Activated CD4-positive, alpha-beta memory T cell treated with anti-CD3 and anti-CD28 coated beads, Interleukin-2, amount 10 ng/mL, durations not matched to agents 7 days and 5 days (primary cell): ENCODE measurements at regions not wholly inside any gene's neighbourhood (a gene's known extent, or its start where the extent isn't known, plus 50 kb on each side); places are given as distances from the start of the nearest gene placed in this dataset.

Experiments used
- CTCF ChIA-PET: fragments of 350-600 bp; sonication (Branson Sonifier 250); formaldehyde crosslinking; loops from one replicate; lab custom pipeline; 2021; ENCODE audit warnings: antibody characterized with exemption, inconsistent platforms; lab: Charles Lee
- POLR2A ChIA-PET: fragments of 350-600 bp; sonication (Branson Sonifier 250); formaldehyde crosslinking; loops from one replicate; lab custom pipeline; 2021; ENCODE audit warnings: antibody characterized with exemption; lab: Charles Lee
- DNase-seq: peaks from one replicate; pipeline ENCODE4 v3.0.0-alpha.2; 2020
- H3K27ac Mint-ChIP-seq: one replicate; pipeline ENCODE4 v1.8.0; 2021; ENCODE audit warnings: mild to moderate bottlenecking, mixed read lengths
- H3K27me3 Mint-ChIP-seq: one replicate; pipeline ENCODE4 v1.8.0; 2021; ENCODE audit warnings: mixed read lengths
- H3K36me3 Mint-ChIP-seq: one replicate; pipeline ENCODE4 v1.8.0; 2021; ENCODE audit warnings: low read depth, mixed read lengths
- H3K4me1 Mint-ChIP-seq: one replicate; pipeline ENCODE4 v1.8.0; 2021; ENCODE audit warnings: mixed read lengths
- H3K4me3 Mint-ChIP-seq: one replicate; pipeline ENCODE4 v1.8.0; 2021; ENCODE audit warnings: mild to moderate bottlenecking, mixed read lengths
- H3K9me3 Mint-ChIP-seq: one replicate; pipeline ENCODE4 v1.8.0; 2021; ENCODE audit warnings: mixed read lengths

- Mint-ChIP-seq H3K27ac (no peak overlapping the region), H3K27me3 (no peaks in the 10 kb centered on the region), H3K9me3 (no peaks in the 10 kb centered on the region), H3K4me1 (no peaks in the 10 kb centered on the region), H3K4me3 (no peak overlapping the region), H3K36me3 (no peaks in the 10 kb centered on the region)
- no peak for DNase-seq
- ChIA-PET CTCF (no interaction called here), POLR2A (no interaction called here)
Measured at GRCh38 chr1:56396581-56396980, 182.8 kb downstream of the PLPP3 start.

DNA sequence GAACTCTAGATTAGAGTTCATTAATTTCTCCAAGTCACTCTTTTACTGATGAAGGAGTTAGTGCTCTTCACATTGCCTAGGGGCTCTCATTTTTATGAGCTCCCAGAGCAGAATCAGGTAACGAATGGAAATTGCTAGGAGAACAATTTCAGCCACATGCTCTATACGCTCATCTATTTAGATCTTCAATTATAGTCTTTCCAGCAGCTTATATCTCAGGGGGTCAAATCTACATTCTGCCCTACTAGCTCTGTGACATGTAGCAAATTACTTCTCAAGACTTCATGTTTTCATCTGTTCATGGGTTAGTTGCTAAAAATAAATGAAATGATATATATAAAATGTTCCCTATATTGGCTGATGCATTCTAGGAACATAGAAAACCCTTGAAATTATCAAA, 183.6 kb downstream of the PLPP3 start:
- Mint-ChIP-seq H3K27ac (no peak overlapping the region), H3K27me3 (no peaks in the 10 kb centered on the region), H3K4me1 (no peaks in the 10 kb centered on the region), H3K4me3 (no peak overlapping the region), H3K36me3 (no peaks in the 10 kb centered on the region), H3K9me3 (no peaks in the 10 kb centered on the region)
- ChIA-PET POLR2A (no interaction called here), CTCF (no interaction called here)
- no peak for DNase-seq

- H3K27ac Mint-ChIP-seq: no peak overlapping the region
- no peaks in the 10 kb centered on the region for H3K36me3 Mint-ChIP-seq
- no peak overlapping the region for H3K4me3 Mint-ChIP-seq
- H3K9me3 Mint-ChIP-seq: no peaks in the 10 kb centered on the region
- ChIA-PET POLR2A (no interaction called here), CTCF (no interaction called here)
- no peaks in the 10 kb centered on the region for H3K4me1 Mint-ChIP-seq
- no peaks in the 10 kb centered on the region for H3K27me3 Mint-ChIP-seq
- no peak for DNase-seq
Measured at GRCh38 chr1:56394298-56394697, 185.1 kb downstream of the PLPP3 start.

DNA sequence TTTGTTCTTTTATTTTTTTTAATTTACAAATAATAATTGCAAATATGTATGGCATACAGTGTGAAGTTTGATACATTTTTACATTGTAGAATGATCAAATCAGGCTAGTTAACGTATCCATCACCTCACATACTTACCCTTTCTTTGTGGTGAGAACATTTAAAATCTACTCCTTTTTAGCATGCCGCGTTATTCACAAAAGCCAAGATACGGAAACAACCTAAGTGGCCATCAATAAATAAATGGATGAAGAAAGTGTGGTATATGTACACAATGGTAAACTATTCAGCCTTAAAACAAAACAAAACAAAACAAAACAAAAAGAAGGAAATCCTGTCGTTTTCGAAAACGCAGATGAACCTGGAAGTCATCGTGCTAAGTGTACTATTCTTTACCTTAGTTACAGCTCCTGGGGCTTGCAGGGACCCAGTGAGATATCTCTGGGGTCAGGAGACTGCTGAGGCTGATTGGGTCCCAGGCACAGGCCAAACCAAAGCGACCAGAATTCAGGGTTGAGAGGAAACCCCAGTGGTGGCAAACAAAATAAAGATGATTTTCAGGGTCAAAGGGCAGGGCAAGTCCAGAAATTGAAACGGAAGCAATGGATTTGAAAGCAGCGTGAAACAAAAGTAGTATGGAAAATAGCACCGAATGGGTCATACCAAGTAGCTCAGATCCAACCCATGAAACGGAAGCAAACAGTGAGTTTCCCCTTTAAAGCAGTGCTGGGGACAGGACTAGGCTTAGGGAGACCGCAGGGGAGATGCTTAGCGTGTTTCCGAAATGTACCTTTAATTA, 188.2 kb downstream of the PLPP3 start:
- DNase-seq: no peak
- H3K36me3 Mint-ChIP-seq: no peaks in the 10 kb centered on the region
- H3K27me3 Mint-ChIP-seq: no peaks in the 10 kb centered on the region
- no peak overlapping the region for H3K4me3 Mint-ChIP-seq
- no peaks in the 10 kb centered on the region for H3K9me3 Mint-ChIP-seq
- H3K4me1 Mint-ChIP-seq: no peaks in the 10 kb centered on the region
- CTCF ChIA-PET: no interaction called here
- POLR2A ChIA-PET: no interaction called here
- no peak overlapping the region for H3K27ac Mint-ChIP-seq

DNA sequence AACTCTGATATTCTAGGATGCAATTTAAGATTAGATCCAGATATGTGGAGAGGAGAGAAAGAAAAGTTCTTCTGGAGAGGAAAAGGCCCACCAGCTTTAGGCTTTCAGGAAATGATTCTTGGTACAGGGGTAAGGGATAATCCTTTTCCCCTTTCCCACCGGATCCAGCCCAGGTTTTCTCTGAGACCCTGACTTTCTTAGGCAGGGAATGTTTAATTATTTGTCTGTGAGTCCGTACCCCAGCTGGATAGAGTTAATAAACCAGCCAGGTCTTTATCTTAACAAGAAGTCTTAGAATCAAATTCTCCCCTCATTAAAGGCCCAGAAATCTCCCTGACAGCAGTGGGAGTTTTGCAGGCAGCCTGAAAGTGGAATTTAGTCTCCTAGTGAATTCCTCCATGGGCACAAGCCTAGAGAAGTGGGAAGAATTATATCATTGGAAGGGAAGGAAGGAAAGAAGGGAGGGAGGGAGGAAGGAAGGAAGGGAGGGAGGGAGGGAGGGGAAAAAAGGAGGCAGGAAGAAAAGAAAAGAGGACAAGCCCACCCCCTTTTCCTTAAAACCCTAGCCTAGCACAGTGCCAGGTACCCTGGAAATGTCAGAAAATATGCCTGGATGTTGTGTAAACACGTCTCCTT, 189.0 kb downstream of the PLPP3 start:
- no peaks in the 10 kb centered on the region for H3K36me3 Mint-ChIP-seq
- ChIA-PET CTCF (no interaction called here), POLR2A (no interaction called here)
- DNase-seq: no peak
- no peaks in the 10 kb centered on the region for H3K9me3 Mint-ChIP-seq
- H3K4me3 Mint-ChIP-seq: no peak overlapping the region
- no peaks in the 10 kb centered on the region for H3K27me3 Mint-ChIP-seq
- H3K27ac Mint-ChIP-seq: no peak overlapping the region
- H3K4me1 Mint-ChIP-seq: no peaks in the 10 kb centered on the region

DNA sequence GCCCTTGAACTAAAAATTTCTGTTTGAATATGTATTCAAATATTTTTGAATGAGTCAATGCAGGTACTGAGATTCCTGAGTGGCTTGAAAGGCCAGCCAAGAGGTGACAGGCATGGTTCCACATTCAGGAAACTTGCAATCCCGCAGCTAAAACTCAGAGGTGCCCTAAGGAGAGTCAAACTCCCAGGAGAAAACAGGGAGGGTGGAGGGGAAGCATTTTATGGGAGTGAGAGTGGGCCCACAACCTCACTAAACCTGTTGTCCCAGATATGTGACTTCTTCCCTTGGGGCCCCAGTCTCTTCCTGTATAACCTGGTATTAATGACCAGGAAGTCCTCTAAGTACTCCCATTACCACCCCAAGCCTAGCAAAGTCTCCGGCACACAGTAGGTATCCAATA, 189.6 kb downstream of the PLPP3 start:
- H3K4me3 Mint-ChIP-seq: no peak overlapping the region
- no peaks in the 10 kb centered on the region for H3K27me3 Mint-ChIP-seq
- no peaks in the 10 kb centered on the region for H3K4me1 Mint-ChIP-seq
- POLR2A ChIA-PET: no interaction called here
- no peaks in the 10 kb centered on the region for H3K36me3 Mint-ChIP-seq
- no peaks in the 10 kb centered on the region for H3K9me3 Mint-ChIP-seq
- no peak for DNase-seq
- CTCF ChIA-PET: no interaction called here
- H3K27ac Mint-ChIP-seq: no peak overlapping the region

GRCh38 chr1:56387071-56387740, 192.2 kb downstream of the PLPP3 start:
- no peaks in the 10 kb centered on the region for H3K9me3 Mint-ChIP-seq
- no peaks in the 10 kb centered on the region for H3K36me3 Mint-ChIP-seq
- CTCF ChIA-PET: no interaction called here
- no peak overlapping the region for H3K27ac Mint-ChIP-seq
- no peaks in the 10 kb centered on the region for H3K27me3 Mint-ChIP-seq
- no peak overlapping the region for H3K4me3 Mint-ChIP-seq
- no peaks in the 10 kb centered on the region for H3K4me1 Mint-ChIP-seq
- DNase-seq: no peak
- POLR2A ChIA-PET: no interaction called here

DNA sequence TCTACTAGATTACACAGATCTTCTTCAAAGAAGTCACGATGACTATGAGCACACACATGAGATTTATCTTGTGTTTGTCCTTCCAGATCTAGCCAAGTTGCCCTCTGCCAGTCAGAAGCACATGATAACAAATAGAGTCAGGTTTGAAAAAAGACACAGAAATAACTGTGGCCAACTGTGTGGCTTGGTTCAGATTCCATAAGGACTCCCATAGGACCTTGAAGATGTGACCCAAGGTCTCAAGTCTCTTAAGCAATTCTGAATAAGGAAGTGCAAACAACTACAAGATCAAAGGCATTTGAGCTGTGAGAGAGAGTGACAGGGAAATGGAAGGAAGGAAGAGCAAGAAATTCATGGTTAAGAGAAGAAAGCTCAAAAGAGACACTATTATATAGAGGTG, 194.0 kb downstream of the PLPP3 start:
- Mint-ChIP-seq H3K4me1 (no peaks in the 10 kb centered on the region), H3K36me3 (no peaks in the 10 kb centered on the region), H3K9me3 (no peaks in the 10 kb centered on the region), H3K4me3 (no peak overlapping the region), H3K27ac (no peak overlapping the region), H3K27me3 (no peaks in the 10 kb centered on the region)
- POLR2A ChIA-PET: no interaction called here
- CTCF ChIA-PET: no interaction called here
- DNase-seq: no peak

DNA sequence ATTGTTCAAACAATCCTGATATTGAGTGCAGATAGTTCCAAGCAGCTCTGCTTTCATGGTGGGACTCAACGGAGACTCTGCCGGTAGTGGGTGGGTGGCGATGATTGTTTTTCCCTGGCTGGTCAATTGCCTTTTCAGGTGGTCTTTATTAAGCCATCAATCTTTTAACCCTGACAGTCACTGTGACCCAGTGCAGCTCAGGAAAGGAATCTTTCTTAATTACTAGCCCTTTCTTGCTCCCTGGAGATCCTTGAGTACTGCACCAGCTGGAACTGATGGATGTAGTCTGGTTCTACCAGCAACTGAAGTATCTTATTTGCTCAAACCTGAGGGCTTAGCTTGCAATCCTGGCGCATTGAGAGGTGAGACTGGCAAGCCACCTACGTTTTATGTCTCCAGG, 196.4 kb downstream of the PLPP3 start:
- Mint-ChIP-seq H3K9me3 (no peaks in the 10 kb centered on the region), H3K27me3 (no peaks in the 10 kb centered on the region), H3K27ac (no peak overlapping the region), H3K36me3 (no peaks in the 10 kb centered on the region), H3K4me1 (no peaks in the 10 kb centered on the region), H3K4me3 (no peak overlapping the region)
- ChIA-PET POLR2A (no interaction called here), CTCF (no interaction called here)
- no peak for DNase-seq

GRCh38 chr1:56380531-56380930, 198.8 kb downstream of the PLPP3 start:
- Mint-ChIP-seq H3K4me3 (no peak overlapping the region), H3K9me3 (no peaks in the 10 kb centered on the region), H3K4me1 (no peaks in the 10 kb centered on the region), H3K27me3 (no peaks in the 10 kb centered on the region), H3K27ac (no peak overlapping the region), H3K36me3 (no peaks in the 10 kb centered on the region)
- CTCF ChIA-PET: no interaction called here
- DNase-seq: no peak
- POLR2A ChIA-PET: no interaction called here

DNA sequence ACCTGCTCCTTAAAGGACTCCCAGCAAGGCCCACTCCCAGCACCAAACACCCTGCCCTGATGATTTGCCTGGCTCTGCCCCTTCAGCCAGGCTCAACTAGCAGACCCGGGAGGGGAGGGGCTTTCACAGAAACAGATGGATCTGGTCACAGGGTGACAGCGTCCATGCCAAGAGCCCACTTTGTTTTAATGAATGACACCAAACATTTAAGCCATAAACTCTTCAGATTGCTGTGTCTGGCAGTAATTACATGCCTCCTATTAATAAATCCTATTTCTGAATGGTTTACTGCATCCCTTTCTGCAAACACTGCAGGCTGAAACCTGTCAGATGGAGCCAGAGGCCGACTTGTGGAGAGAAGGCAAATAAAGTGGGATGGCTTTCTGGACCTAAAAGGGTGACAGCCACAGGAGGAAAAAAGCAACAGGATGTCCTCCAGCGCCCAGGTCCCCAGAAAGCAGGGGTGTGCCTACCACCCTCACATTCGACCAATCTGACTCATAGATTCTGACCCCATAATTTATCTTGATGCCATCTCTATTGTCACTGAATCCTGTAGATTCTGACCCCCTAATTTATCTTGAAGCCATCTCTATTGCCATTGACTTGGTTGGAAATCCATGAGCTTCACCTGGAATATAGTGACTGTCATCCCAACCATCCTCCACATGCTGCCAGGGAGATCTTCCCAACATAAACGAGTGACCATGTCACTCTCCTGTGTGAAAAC, 200.9 kb downstream of the PLPP3 start:
- H3K27ac Mint-ChIP-seq: no peak overlapping the region
- H3K4me1 Mint-ChIP-seq: no peaks in the 10 kb centered on the region
- no peak for DNase-seq
- no peak overlapping the region for H3K4me3 Mint-ChIP-seq
- no peaks in the 10 kb centered on the region for H3K36me3 Mint-ChIP-seq
- H3K27me3 Mint-ChIP-seq: no peaks in the 10 kb centered on the region
- POLR2A ChIA-PET: no interaction called here
- H3K9me3 Mint-ChIP-seq: no peaks in the 10 kb centered on the region
- CTCF ChIA-PET: no interaction called here

DNA sequence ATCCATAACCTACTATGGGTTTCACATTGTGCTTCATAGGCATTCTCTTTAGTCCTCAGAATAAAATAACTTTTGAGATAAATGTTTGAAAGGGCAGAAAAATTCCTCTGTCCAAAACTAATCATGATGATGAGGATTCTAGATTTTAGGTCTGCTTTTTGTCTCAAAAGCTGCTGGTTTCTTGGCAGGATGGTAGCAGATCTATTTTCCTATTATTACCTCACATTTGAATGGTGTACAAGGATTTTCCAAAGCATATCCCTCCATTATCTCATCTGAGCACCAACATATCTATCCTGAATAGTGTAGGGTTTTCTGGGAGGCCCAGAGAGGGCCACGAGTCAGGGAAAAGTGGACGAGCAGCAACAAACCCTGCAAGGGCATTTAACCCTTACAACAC, 201.9 kb downstream of the PLPP3 start:
- no peak overlapping the region for H3K27ac Mint-ChIP-seq
- no peak for DNase-seq
- no peaks in the 10 kb centered on the region for H3K9me3 Mint-ChIP-seq
- no peaks in the 10 kb centered on the region for H3K36me3 Mint-ChIP-seq
- ChIA-PET CTCF (no interaction called here), POLR2A (no interaction called here)
- no peak overlapping the region for H3K4me3 Mint-ChIP-seq
- no peaks in the 10 kb centered on the region for H3K27me3 Mint-ChIP-seq
- H3K4me1 Mint-ChIP-seq: no peaks in the 10 kb centered on the region

DNA sequence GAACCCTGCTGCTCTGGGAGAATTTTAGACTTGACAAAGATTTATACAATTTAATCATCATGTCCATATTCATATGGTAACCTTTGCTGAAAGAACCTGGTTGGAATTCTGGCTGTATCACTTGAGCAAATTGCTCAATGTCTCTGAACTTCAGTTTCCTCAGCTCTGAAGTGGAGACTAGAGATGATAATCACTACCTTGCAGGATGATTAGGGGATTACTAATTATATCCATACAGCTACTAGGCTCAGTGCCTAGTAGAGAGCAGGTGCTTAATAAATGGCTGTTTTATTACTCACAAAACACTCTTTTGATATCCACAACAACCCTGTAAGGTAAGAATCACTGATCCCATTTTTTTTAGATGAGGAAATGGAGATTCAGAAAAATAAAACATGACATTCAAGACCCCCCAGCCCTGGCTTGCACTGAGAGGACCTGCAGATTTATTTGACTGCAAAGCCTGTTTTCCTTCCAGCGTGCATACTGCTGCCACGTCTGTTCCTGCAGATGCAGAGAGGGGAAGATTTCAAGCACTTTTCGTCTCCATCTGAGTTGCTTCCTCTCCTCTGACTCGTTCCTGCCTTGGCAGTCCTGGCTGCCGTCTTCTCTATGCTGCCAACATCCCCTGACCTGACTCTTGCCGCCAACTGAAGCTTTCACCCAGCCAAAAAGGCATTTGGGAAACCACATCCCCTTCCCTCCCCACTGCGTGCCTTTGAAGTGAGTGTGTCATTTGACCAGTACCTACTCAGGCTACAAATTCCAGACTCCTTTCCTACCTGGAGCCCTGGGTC, 203.0 kb downstream of the PLPP3 start:
- POLR2A ChIA-PET: no interaction called here
- Mint-ChIP-seq H3K27me3 (no peaks in the 10 kb centered on the region), H3K27ac (no peak overlapping the region), H3K4me1 (no peaks in the 10 kb centered on the region), H3K9me3 (no peaks in the 10 kb centered on the region), H3K36me3 (no peaks in the 10 kb centered on the region), H3K4me3 (no peak overlapping the region)
- DNase-seq: no peak
- CTCF ChIA-PET: no interaction called here
